Lower lobe of right lung (tissue), 2 donors: ENCODE measurements at regions not wholly inside any gene's neighbourhood (a gene's known extent, or its start where the extent isn't known, plus 50 kb on each side); places are given as distances from the start of the nearest gene placed in this dataset.
"Not testable (repeated sequence)": the region's sequence is repeated elsewhere in the genome, so short reads cannot be mapped to it uniquely, and the experiment has no call there.

Source experiments
- ATAC-seq, 2 donors: fragments of 200-7000 bp; cut with Tn5 transposase; one replicate each; pipeline ENCODE4 v1.9.1; 2020 to 2022; ENCODE audit warnings: mild to moderate bottlenecking in 2 of 2, moderate library complexity in 2 of 2
- DNase-seq: peaks from one replicate; pipeline ENCODE4 v3.0.0-alpha.2; 2020
- H3K27ac ChIP-seq: fragments of 200-600 bp; one replicate; pipeline ENCODE4 v1.8.0; 2022
- H3K27me3 ChIP-seq: fragments of 200-600 bp; one replicate; pipeline ENCODE4 v1.8.0; 2022; ENCODE audit warnings: low read depth
- H3K36me3 ChIP-seq: fragments of 200-600 bp; one replicate; pipeline ENCODE4 v1.8.0; 2022; ENCODE audit warnings: mild to moderate bottlenecking
- H3K4me1 ChIP-seq: fragments of 200-600 bp; one replicate; pipeline ENCODE4 v1.8.0; 2022
- H3K4me3 ChIP-seq: fragments of 200-600 bp; one replicate; pipeline ENCODE4 v1.8.0; 2022; ENCODE audit warnings: mild to moderate bottlenecking
- H3K9me3 ChIP-seq: fragments of 200-600 bp; one replicate; pipeline ENCODE4 v1.8.0; 2022
- intact Hi-C: fragments of 100-400 bp; cut with DNase I; formaldehyde crosslinking; loops from one replicate; pipeline ENCODE4 v1.11.0; 2022
- TF ChIP-seq, protein P1 (sequence below): fragments of 200-600 bp; IDR thresholded peaks from one replicate; pipeline ENCODE4 v1.8.0; 2022; ENCODE audit warnings: antibody characterized with exemption, mild to moderate bottlenecking
- donor health status: DM: no; HTN: yes; CAD: no; lungs with severe emphysema.

DNA sequence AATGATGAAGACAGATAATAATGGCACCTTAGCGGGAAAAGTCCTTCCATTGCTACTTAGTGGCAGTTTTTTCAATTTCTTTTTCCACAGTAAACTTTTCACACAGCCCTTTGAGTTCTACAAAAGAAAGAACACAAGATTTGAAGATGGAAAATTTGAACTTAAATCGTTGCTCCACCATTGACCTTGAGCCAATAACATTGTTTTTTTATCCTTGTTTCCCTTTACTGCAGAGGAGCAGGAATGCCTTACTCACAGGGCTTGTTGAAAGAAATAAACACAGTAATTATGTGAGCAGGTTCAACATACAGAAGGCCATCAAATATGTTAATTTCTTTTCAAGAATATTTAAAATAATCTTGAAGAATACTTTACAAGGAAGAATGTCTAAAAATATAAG is 181.5 kb upstream of the KRR1 start:
- DNase-seq: no peak
- TF ChIP-seq, protein P1, sequence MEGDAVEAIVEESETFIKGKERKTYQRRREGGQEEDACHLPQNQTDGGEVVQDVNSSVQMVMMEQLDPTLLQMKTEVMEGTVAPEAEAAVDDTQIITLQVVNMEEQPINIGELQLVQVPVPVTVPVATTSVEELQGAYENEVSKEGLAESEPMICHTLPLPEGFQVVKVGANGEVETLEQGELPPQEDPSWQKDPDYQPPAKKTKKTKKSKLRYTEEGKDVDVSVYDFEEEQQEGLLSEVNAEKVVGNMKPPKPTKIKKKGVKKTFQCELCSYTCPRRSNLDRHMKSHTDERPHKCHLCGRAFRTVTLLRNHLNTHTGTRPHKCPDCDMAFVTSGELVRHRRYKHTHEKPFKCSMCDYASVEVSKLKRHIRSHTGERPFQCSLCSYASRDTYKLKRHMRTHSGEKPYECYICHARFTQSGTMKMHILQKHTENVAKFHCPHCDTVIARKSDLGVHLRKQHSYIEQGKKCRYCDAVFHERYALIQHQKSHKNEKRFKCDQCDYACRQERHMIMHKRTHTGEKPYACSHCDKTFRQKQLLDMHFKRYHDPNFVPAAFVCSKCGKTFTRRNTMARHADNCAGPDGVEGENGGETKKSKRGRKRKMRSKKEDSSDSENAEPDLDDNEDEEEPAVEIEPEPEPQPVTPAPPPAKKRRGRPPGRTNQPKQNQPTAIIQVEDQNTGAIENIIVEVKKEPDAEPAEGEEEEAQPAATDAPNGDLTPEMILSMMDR: no peak
- ATAC-seq: no peak
- H3K4me1 ChIP-seq: no peaks in the 10 kb centered on the region
- H3K4me3 ChIP-seq: no peak overlapping the region
- no peaks in the 10 kb centered on the region for H3K27me3 ChIP-seq
- intact Hi-C loops: no loop called here
- no peaks in the 10 kb centered on the region for H3K36me3 ChIP-seq
- no peaks in the 10 kb centered on the region for H3K9me3 ChIP-seq
- H3K27ac ChIP-seq: no peak overlapping the region

DNA sequence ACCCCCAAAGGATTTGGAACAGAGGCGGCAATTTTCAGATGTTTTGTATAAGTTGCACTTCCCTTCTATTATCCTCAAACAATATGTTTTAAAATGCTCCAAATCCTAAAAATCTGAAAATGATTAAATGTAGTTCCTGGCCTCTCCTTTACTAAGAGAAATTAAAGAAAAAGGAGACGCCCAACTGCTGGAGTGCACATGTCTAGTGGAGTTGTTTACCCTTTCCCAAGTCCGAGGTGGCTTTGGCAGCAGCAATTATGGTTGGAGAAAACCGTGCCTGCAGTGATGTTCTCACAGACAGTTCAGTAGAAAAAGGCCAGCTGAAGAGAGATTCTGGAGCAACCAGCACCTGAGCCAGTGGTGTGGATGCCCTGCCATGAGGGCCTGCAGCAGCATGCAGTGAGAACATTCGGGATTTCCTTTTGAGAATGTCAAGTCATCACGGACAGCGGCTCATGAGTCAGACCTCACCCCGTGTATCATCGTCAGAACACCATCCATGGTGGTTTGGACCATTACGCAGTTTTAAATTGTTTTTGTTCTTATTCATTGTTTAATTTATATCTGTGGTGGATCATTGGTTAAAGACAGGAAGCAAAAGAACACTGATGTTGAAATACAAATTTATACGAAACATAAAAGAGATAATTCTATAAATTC is 179.0 kb upstream of the KRR1 start:
- intact Hi-C loops: no loop called here
- H3K4me1 ChIP-seq: no peaks in the 10 kb centered on the region
- no peak overlapping the region for H3K4me3 ChIP-seq
- H3K27ac ChIP-seq: no peak overlapping the region
- TF ChIP-seq, protein P1: no peak
- H3K27me3 ChIP-seq: no peaks in the 10 kb centered on the region
- DNase-seq: no peak
- no peak for ATAC-seq
- no peaks in the 10 kb centered on the region for H3K36me3 ChIP-seq
- H3K9me3 ChIP-seq: no peaks in the 10 kb centered on the region

DNA sequence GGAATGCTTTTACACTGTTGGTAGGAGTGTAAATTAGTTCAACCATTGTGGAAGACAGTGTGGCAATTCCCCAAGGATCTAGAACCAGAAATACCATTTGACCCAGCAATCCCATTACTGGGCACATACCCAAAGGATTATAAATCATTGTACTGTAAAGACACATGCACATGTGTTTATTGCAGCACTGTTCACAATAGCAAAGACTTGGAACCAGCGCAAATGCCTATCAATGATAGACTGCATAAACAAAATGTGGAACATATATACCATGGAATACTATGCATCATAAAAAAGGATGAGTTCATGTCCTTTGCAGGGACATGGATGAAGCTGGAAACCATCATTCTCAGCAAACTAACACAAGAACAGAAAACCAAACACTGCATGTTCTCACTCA is 174.8 kb upstream of the KRR1 start:
- DNase-seq, H3K27ac ChIP-seq, ATAC-seq, intact Hi-C loops, H3K9me3 ChIP-seq, H3K36me3 ChIP-seq, H3K4me1 ChIP-seq, H3K27me3 ChIP-seq, H3K4me3 ChIP-seq: not testable (repeated sequence)

DNA sequence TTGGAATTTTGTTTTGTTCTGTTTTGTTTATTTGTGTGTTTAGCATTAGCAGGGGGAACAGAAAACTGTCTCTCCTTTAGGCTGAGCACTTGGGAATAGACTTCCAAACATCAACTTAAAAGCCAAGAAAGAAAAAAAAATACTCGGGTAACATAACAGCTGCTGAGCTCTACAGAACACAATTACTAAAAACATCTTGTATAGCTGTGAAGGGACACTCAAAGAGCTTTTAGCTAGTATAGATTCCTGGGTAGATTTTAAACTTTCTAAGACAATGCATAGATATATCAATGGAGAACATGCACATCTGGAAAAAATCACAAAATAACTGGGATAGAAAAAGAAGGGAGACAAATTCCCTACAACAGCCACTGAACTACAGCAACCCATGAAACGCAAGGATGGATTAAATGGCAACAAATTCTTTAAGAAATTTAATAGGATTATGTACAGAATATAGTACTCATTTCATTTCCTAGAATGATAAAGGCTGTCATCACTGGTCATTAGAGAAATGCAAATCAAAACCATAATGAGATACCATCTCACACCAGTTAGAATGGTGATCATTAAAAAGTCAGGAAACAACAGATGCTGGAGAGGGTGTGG is 174.3 kb upstream of the KRR1 start:
- H3K4me3 ChIP-seq: no peak overlapping the region
- H3K4me1 ChIP-seq: no peaks in the 10 kb centered on the region
- DNase-seq (no peak), ATAC-seq (no peak)
- TF ChIP-seq, protein P1: no peak
- no peaks in the 10 kb centered on the region for H3K36me3 ChIP-seq
- no peaks in the 10 kb centered on the region for H3K27me3 ChIP-seq
- H3K27ac ChIP-seq: no peak overlapping the region
- intact Hi-C loops: no loop called here
- no peaks in the 10 kb centered on the region for H3K9me3 ChIP-seq

DNA sequence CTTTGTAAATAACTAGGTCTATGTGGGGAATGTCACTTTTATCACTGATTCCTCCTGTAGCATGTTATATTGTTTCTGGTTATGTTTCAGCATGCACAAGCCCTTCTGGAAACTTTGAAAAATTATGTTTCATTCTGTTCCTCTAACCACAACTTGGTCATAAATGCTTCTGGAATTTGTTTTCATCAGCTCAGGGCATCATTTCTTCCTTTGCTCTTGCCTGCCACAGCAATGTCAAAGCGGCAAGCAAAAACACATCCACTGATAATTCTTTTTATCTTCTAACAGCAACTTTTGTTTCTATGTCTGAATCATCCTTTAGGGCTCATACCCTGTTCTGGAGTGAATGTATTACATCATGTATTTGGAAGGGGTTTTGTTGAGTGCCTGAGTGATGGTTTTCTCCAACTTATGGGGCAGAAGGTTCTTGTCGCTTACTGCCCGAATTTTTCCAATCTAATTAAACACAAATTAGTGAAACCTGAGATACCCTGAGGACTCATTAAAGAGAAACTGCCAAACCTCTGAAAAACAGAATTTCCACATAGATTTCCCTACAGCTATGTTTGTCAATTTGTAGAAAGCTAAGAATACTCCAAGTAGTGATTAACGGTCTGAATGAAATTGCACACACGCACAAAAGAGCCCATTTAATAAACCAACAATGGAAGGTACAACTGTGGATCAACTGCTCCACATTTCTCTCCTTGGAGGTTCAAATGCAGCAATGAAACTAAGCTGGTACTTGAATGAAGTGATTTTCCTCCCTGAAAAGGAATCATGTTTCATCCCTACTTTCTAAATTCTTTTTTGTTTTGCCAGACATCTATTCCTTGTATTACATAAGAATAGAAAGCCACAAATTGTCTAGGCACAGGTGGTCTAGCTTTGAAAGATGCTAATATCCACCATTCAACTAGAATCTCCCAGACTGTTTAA is 173.5 kb upstream of the KRR1 start:
- H3K27ac ChIP-seq: no peak overlapping the region
- H3K4me3 ChIP-seq: no peak overlapping the region
- intact Hi-C loops: no loop called here
- H3K9me3 ChIP-seq: no peaks in the 10 kb centered on the region
- TF ChIP-seq, protein P1: no peak
- H3K36me3 ChIP-seq: no peaks in the 10 kb centered on the region
- no peaks in the 10 kb centered on the region for H3K27me3 ChIP-seq
- DNase-seq (no peak), ATAC-seq (no peak)
- no peaks in the 10 kb centered on the region for H3K4me1 ChIP-seq

DNA sequence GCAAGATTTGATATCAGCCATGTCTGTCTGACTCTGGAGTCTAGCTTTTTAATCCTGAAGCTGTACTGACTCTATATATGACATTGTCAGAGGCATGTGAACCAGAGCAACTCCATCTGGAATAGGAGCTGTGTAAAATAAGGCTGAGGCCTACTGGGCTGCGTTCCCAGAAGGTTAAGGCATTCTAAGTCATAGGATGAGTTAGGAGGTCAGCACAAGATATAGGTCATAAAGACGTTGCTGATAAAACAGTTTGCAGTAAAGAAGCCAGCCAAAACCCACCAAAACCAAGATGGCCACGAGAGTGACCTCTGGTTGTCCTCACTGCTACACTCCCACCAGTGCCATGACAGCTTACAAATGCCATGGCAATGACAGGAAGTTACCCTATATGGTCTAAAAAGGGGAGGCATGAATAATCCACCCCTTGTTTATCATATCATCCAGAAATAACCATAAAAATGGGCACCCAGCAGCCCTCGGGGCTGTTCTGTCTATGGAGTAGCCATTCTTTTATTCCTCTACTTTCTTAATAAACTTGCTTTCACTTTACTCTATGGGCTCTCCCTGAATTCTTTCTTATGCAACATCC is 172.7 kb upstream of the KRR1 start:
- H3K4me1 ChIP-seq, intact Hi-C loops, H3K4me3 ChIP-seq, H3K9me3 ChIP-seq, DNase-seq, H3K27ac ChIP-seq, ATAC-seq, H3K27me3 ChIP-seq, H3K36me3 ChIP-seq: not testable (repeated sequence)
